Transverse colon (tissue), 4 donors: ENCODE measurements at regions not wholly inside any gene's neighbourhood (a gene's known extent, or its start where the extent isn't known, plus 50 kb on each side); places are given as distances from the start of the nearest gene placed in this dataset.
"Not testable (repeated sequence)": the region's sequence is repeated elsewhere in the genome, so short reads cannot be mapped to it uniquely, and the experiment has no call there.

Experiments
- DNase-seq: peaks from one replicate; pipeline ENCODE4 v3.0.0-alpha.2; 2019
- H3K27ac ChIP-seq, 4 donors: fragments of 200-600 bp; sonication (generic); 2 replicates each; pipeline ENCODE4 v1.5.1; 2016 to 2018; ENCODE audit warnings: inconsistent platforms in 4 of 4
- H3K27me3 ChIP-seq: fragments of 200-600 bp; sonication (generic); 2 replicates; pipeline ENCODE4 v1.5.1; 2017; ENCODE audit warnings: inconsistent platforms
- H3K36me3 ChIP-seq, 4 donors: fragments of 200-600 bp; sonication (generic); 2 replicates each; pipeline ENCODE4 v1.5.1; 2017 to 2019; ENCODE audit warnings: inconsistent platforms in 4 of 4
- H3K4me1 ChIP-seq, 4 donors: fragments of 200-600 bp; sonication (generic); 2 replicates each; pipeline ENCODE4 v1.5.1; 2017 to 2020; ENCODE audit warnings: inconsistent platforms in 4 of 4
- H3K4me3 ChIP-seq, 4 donors: fragments of 200-600 bp; sonication (generic); 1 replicate in 1 of 4; 2 replicates in 3 of 4; pipeline versions ENCODE4 v1.5.1 to v1.6.1; 2017 to 2019; ENCODE audit warnings: inconsistent platforms in 4 of 4
- H3K9me3 ChIP-seq, 2 donors: fragments of 200-600 bp; sonication (generic); 2 replicates each; pipeline ENCODE4 v1.5.1; 2017 to 2019; ENCODE audit warnings: inconsistent platforms in 2 of 2
- EP300 ChIP-seq: sonication (generic); formaldehyde crosslinking; IDR thresholded peaks from one replicate; pipeline ENCODE4 v1.6.1; 2017; ENCODE audit warnings: antibody characterized with exemption, low read depth
- POLR2A ChIP-seq: fragments of 450-650 bp; IDR thresholded peaks from one replicate; pipeline ENCODE4 v1.6.1; 2016; ENCODE audit warnings: antibody characterized with exemption, mild to moderate bottlenecking, moderate library complexity
- POLR2AphosphoS5 ChIP-seq, 3 donors: sonication (generic); formaldehyde crosslinking; IDR thresholded peaks; one replicate each; pipeline ENCODE4 v1.6.1; 2016; ENCODE audit warnings: antibody characterized with exemption in 3 of 3
- WGBS, 2 donors: methylation state at CpG; one replicate each; pipeline ENCODE4 v1.1.5; 2018; ENCODE audit warnings: low coverage in 1 of 2; 5-methylcytosine and 5-hydroxymethylcytosine counted together
- in situ Hi-C, 4 donors: fragments of 200-750 bp; cut with MboI; loops; one replicate each; pipeline versions ENCODE4 v1.15.0 to v1.15.1; 2017; ENCODE audit warnings: low sequenced_read_pairs in 3 of 4, low pct_ligation_motif_present in 1 of 4, low pct_unique_long_range_greater_than_20kb in 1 of 4
- intact Hi-C: fragments of 100-400 bp; cut with DNase I; formaldehyde crosslinking; loops from one replicate; pipeline ENCODE4 v1.15.1; 2023; ENCODE audit warnings: low total_unique reads
- TF ChIP-seq, protein P1 (sequence below), 5 experiments: fragments of 200-600 bp in 3 of 5; fragments of 450-650 bp in 2 of 5; sonication (generic) in 3 of 5; IDR thresholded peaks; 1 replicate in 2 of 5; 2 replicates in 3 of 5; pipeline ENCODE4 v1.5.1; 2016 to 2017; ENCODE audit warnings: antibody characterized with exemption in 5 of 5, inconsistent platforms in 3 of 5, mild to moderate bottlenecking in 2 of 5, moderate library complexity in 1 of 5

DNA sequence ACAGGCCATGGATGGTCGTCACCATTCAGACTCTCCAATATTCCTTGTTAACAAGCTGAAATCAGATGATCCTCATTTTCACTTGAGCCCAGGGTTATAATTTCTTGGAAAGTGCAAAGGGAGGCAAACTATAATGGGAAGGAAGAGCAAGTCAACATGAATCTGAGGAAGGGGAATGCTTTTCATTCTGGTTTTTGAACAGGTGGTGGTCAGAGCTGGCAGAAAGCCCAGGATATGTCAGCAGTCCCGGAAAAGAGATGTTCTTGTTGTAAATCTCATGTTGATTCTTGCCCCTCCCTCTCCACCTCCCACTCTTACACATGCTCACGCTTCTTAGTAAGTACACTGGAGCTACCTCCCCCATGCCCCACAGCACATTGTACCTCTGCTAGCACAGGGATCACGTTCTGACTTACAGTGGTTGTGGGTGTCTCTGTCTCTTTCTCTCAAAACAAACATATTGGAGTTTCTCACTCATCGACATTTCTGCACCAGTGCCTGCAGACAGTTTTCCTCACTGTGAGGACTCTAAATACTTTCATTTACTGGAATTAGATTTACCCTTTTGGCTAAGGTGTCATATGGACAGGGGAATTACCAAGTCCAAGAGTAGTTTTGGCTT is 77.6 kb downstream of the XCL2 start:
- Histone ChIP-seq H3K9me3 (peaks cover 0 to 5% of the 10 kb centered on the region in 2 donors), H3K4me1 (peaks cover 27 to 55% (median 35%) of the 10 kb centered on the region in 4 donors), H3K27me3 (no peaks in the 10 kb centered on the region), H3K36me3 (no peaks in the 10 kb centered on the region), H3K27ac (peak overlapping the region; percentile 34 to 65 (median 52)), H3K4me3 (no peak overlapping the region)
- intact Hi-C loops: no loop called here
- DNase-seq: peak; percentile 64
- WGBS, 2 donors: 16 to 17% methylated on average over 5 of the region's 5 CpGs
- in situ Hi-C loops: loop anchor here in 1 of 4 donors (25.0 kb wide), 1 partner anchor 646 kb away; the partner anchor contains the start of gene ATP1B1
- TF ChIP-seq POLR2AphosphoS5 (IDR thresholded peaks at IDR 0.05): peak in 2 of 3 donors; percentile 19 to 23
- TF ChIP-seq, protein P1, sequence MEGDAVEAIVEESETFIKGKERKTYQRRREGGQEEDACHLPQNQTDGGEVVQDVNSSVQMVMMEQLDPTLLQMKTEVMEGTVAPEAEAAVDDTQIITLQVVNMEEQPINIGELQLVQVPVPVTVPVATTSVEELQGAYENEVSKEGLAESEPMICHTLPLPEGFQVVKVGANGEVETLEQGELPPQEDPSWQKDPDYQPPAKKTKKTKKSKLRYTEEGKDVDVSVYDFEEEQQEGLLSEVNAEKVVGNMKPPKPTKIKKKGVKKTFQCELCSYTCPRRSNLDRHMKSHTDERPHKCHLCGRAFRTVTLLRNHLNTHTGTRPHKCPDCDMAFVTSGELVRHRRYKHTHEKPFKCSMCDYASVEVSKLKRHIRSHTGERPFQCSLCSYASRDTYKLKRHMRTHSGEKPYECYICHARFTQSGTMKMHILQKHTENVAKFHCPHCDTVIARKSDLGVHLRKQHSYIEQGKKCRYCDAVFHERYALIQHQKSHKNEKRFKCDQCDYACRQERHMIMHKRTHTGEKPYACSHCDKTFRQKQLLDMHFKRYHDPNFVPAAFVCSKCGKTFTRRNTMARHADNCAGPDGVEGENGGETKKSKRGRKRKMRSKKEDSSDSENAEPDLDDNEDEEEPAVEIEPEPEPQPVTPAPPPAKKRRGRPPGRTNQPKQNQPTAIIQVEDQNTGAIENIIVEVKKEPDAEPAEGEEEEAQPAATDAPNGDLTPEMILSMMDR (IDR thresholded peaks at IDR 0.05): no peak

DNA sequence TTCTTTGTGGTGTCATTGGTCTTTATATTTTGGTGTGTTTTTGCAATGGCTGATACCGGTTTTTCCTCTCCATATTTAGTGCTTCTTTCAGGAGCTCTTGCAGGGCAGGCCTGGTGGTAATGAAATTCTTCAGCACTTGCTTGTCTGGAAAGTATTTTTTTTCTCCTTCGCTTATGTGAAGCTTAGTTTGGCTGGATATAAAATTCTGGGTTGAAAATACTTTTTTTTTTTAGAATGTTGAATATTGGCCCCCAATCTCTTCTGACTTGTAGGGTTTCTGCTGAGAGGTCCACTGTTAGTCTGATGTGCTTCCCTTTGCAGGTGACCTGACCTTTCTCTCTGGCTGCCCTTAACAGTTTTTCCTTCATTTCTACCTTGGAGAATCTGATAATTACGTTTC is 82.7 kb downstream of the XCL2 start:
- intact Hi-C loops, H3K36me3 ChIP-seq, H3K4me3 ChIP-seq, H3K27me3 ChIP-seq, H3K27ac ChIP-seq, DNase-seq: not testable (repeated sequence)
- Histone ChIP-seq H3K4me1 (peaks cover 0 to 12% (median 1%) of the 10 kb centered on the region in 4 donors), H3K9me3 (peaks cover 0 to 10% of the 10 kb centered on the region in 2 donors)
- in situ Hi-C loops: loop anchor here in 1 of 4 donors (25.0 kb wide), 1 partner anchor 651 kb away; the partner anchor contains the start of gene ATP1B1
- WGBS, 2 donors: 84 to 87% methylated on average over 3 of the region's 3 CpGs

DNA sequence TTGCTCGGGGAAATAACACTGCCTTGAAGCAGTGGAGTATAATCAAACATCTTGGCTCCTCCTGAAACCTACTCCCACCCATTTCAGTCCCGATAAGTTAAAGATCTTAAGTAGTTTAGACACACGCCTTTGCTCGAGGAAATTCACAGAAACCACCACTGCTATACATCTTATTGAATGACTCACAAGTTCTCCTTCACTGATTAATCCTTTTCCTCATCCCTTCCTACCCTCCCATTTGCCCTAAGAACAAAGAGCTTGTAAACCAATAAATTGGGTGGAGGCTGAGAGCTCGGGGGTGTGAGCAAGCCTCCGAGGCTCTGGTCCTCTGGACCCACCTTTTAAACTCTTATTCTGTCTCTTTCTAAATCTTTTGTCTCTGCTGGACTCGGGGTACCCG is 86.5 kb downstream of the XCL2 start:
- H3K27me3 ChIP-seq, H3K4me3 ChIP-seq, DNase-seq, H3K36me3 ChIP-seq, intact Hi-C loops, H3K4me1 ChIP-seq: not testable (repeated sequence)
- WGBS, 2 donors: 37 to 46% methylated on average over 6 to 8 of the region's 8 CpGs
- peaks cover 0 to 10% of the 10 kb centered on the region in 2 donors for H3K9me3 ChIP-seq
- in situ Hi-C loops: loop anchor here in 1 of 4 donors (25.0 kb wide), 1 partner anchor 655 kb away; the partner anchor contains the start of gene ATP1B1
- peak overlapping the region in 3 of 4 donors; percentile 35 to 60 (median 41) for H3K27ac ChIP-seq

DNA sequence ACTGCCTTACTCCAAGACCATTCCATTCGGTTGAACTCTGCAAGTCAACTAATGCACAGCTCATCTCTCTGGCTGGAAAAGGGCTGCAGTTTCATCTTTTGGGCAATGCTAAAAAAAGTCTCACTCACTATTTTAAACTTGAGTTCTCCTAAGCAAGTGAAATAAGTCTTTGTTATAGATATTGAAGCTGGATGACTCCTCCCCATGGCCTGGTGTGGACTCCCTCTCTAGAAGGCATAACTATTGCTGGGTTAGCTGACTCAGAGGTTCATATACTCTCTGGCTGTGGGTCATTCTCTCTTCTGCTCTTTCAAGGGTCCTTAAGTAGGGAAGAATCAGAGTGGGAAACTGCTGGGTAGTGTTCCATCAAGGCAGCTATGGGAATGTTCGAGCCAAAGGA is 88.0 kb downstream of the XCL2 start:
- WGBS, 2 donors: 81 to 100% methylated on average over 1 to 2 of the region's 2 CpGs
- in situ Hi-C loops: loop anchor here in 1 of 4 donors (25.0 kb wide), 1 partner anchor 657 kb away; the partner anchor contains the start of gene ATP1B1
- Histone ChIP-seq H3K27me3 (no peaks in the 10 kb centered on the region), H3K27ac (no peak overlapping the region), H3K4me1 (peaks cover 0 to 8% (median 0%) of the 10 kb centered on the region in 4 donors), H3K36me3 (no peaks in the 10 kb centered on the region), H3K9me3 (peaks cover 0 to under 1% of the 10 kb centered on the region in 2 donors), H3K4me3 (no peak overlapping the region)
- TF ChIP-seq POLR2A: no peak
- TF ChIP-seq, protein P1 (IDR thresholded peaks at IDR 0.05): no peak
- TF ChIP-seq EP300: no peak
- no peak for TF ChIP-seq POLR2AphosphoS5 (IDR thresholded peaks at IDR 0.05)
- DNase-seq: no peak
- intact Hi-C loops: no loop called here

DNA sequence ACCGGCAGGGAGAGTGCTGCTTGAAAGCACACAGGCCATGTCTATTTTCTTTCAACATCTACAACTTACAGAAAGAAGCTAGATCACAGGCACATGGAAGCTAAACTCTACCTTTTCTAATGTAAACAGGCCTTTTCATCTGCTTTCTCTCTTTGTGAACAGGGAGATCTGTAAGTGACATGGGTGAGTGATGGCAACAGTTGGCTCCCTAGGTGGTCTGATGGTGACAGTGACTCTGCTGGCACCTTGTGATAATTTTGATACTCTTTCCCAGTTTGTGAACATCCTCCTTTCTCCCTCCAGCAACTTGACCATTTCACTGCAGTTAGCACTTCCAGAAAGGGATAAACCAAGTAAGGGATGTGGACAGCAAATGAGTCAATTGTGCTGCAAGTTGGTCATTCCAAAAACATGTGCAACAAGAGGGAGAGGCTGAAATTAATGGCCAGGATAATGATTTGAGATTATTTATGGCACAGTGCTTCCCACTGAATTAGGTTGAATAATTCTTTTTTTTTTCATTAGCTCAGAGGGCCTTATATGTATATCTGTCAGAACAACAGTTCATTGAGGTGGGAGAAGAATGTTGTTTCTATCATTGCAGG is 89.5 kb downstream of the XCL2 start:
- in situ Hi-C loops: loop anchor here in 2 of 4 donors (5.0 to 25.0 kb wide), 2 partner anchors 118 to 658 kb away; partner anchors contain the start of gene ATP1B1 (in 1 of the 2)
- H3K4me1 ChIP-seq: peaks cover 0 to 8% (median 0%) of the 10 kb centered on the region in 4 donors
- no peak for DNase-seq
- H3K36me3 ChIP-seq: no peaks in the 10 kb centered on the region
- no peaks in the 10 kb centered on the region for H3K9me3 ChIP-seq
- WGBS, 2 donors: 86 to 100% methylated on average over 1 of the region's 1 CpG
- intact Hi-C loops: no loop called here
- no peak overlapping the region for H3K4me3 ChIP-seq
- H3K27me3 ChIP-seq: no peaks in the 10 kb centered on the region
- H3K27ac ChIP-seq: peak overlapping the region in 1 of 4 donors; percentile 38
- TF ChIP-seq POLR2A (no peak), POLR2AphosphoS5 (IDR thresholded peaks at IDR 0.05) (no peak), EP300 (no peak)
- TF ChIP-seq, protein P1 (IDR thresholded peaks at IDR 0.05): no peak
